Keratinocyte (primary cell): ENCODE measurements at regions not wholly inside any gene's neighbourhood (a gene's known extent, or its start where the extent isn't known, plus 50 kb on each side); places are given as distances from the start of the nearest gene placed in this dataset.

Experiments
- CTCF ChIP-seq, 3 experiments: IDR thresholded peaks in 1 of 3; conservative IDR thresholded peaks in 1 of 3; optimal IDR thresholded peaks in 1 of 3; 2 replicates in 2 of 3; 3 replicates in 1 of 3; pipeline versions ENCODE3 to v1.5.1; 2011; ENCODE audit warnings: low read length in 3 of 3, mild to moderate bottlenecking in 3 of 3, moderate library complexity in 2 of 3, control low read depth in 1 of 3, inconsistent platforms in 1 of 3; ENCODE audit not compliant: insufficient read depth in 2 of 3; ENCODE audit errors: extremely low read depth in 1 of 3
- EZH2 ChIP-seq: IDR thresholded peaks from one replicate; pipeline ENCODE4 v1.6.1; 2012; ENCODE audit warnings: inconsistent platforms, mild to moderate bottlenecking, low read length, moderate library complexity

GRCh38 chr16:52316241-52316640 lies 230.7 kb downstream of the TOX3 start:
- TF ChIP-seq EZH2 (no peak), CTCF (optimal IDR thresholded peaks at IDR 0.05 in 1 of 3, IDR thresholded peaks at IDR 0.05 in 1 of 3, conservative IDR thresholded peaks at IDR 0.05 in 1 of 3; ENCODE audit: extremely low read depth in 1 of 3, insufficient read depth in 2 of 3, low read length in 3 of 3) (no peak)
